ENCODE measurements at regions not wholly inside any gene's neighbourhood (a gene's known extent, or its start where the extent isn't known, plus 50 kb on each side); places are given as distances from the start of the nearest gene placed in this dataset.

DNA sequence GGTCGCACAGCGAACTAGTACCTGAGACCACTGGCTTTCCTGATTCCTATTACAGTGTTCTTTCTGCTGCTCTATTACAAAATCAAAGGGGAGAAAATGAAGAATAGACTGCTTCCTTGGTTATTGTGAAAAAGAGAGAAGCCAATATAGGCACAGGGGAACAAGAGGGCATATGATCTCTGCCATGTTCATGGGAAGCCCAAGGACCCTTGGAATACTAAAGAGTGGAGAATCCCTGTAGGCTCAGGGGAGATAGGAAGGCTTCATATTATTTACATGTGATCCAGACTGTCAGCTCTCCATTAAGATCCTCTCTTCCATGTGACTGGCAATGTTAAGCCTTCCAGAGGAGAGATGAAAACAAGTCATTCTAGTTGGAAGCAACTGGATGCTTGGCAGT lies 135.7 kb upstream of the MYCN start:
- intact Hi-C loops (cut with micrococcal nuclease; ENCODE audit: unreplicated experiment) = no loop called here
- Histone ChIP-seq H3K4me3 (ENCODE audit: low read depth, low read length) (no peak overlapping the region), H3K4me1 (peaks cover 30% of the 10 kb centered on the region), H3K36me3 (ENCODE audit: control insufficient read depth, insufficient read depth, low read length) (no peaks in the 10 kb centered on the region), H3K9me3 (no peaks in the 10 kb centered on the region), H3K27me3 (replicated peaks; ENCODE audit: control insufficient read depth, insufficient read depth, low read length) (no peaks in the 10 kb centered on the region)
- Mint-ChIP-seq H3K9me3 (ENCODE audit: unreplicated experiment) (peaks cover 10% of the 10 kb centered on the region), H3K36me3 (ENCODE audit: insufficient read depth, unreplicated experiment) (no peaks in the 10 kb centered on the region), H3K4me1 (ENCODE audit: low read depth, unreplicated experiment) (peaks cover 17% of the 10 kb centered on the region), H3K27me3 (ENCODE audit: insufficient read depth, unreplicated experiment) (no peaks in the 10 kb centered on the region), H3K4me3 (ENCODE audit: unreplicated experiment) (no peak overlapping the region), H3K27ac (ENCODE audit: unreplicated experiment) (no peak overlapping the region)
- TF ChIP-seq, protein P1, sequence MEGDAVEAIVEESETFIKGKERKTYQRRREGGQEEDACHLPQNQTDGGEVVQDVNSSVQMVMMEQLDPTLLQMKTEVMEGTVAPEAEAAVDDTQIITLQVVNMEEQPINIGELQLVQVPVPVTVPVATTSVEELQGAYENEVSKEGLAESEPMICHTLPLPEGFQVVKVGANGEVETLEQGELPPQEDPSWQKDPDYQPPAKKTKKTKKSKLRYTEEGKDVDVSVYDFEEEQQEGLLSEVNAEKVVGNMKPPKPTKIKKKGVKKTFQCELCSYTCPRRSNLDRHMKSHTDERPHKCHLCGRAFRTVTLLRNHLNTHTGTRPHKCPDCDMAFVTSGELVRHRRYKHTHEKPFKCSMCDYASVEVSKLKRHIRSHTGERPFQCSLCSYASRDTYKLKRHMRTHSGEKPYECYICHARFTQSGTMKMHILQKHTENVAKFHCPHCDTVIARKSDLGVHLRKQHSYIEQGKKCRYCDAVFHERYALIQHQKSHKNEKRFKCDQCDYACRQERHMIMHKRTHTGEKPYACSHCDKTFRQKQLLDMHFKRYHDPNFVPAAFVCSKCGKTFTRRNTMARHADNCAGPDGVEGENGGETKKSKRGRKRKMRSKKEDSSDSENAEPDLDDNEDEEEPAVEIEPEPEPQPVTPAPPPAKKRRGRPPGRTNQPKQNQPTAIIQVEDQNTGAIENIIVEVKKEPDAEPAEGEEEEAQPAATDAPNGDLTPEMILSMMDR (IDR thresholded peaks at IDR 0.05; ENCODE audit: insufficient read depth in 1 of 2, low read depth in 1 of 2, low read length in 1 of 2, severe bottlenecking in 1 of 2, unreplicated experiment in 1 of 2) = no peak
- no peak for DNase-seq
- ChIA-PET CTCF (no interaction called here), POLR2A (no interaction called here)
- BruUV-seq (replicated peaks) = no TSS peak

DNA sequence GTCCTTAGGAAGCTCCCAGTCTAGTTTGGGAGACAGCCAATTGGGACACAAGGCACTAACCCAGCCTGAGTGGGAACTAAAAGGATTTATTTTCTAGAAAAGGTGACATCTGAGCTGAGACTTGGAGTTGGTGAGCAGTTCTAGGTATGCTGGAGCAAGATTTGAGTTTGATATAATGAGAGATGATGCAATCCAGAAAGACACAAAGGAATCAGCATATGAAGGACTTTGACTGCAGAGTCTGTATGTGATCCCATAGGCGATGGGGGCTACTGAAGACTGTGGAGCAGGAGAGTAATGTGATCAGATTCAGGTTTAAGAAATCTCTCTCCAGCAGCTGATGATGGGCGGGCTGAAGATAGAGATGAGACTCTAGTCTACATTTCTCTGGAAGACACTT lies 135.1 kb upstream of the MYCN start:
- Histone ChIP-seq H3K4me3 (ENCODE audit: low read depth, low read length) (no peak overlapping the region), H3K27me3 (replicated peaks; ENCODE audit: control insufficient read depth, insufficient read depth, low read length) (no peaks in the 10 kb centered on the region)
- H3K27ac Mint-ChIP-seq (ENCODE audit: unreplicated experiment) = no peak overlapping the region

DNA sequence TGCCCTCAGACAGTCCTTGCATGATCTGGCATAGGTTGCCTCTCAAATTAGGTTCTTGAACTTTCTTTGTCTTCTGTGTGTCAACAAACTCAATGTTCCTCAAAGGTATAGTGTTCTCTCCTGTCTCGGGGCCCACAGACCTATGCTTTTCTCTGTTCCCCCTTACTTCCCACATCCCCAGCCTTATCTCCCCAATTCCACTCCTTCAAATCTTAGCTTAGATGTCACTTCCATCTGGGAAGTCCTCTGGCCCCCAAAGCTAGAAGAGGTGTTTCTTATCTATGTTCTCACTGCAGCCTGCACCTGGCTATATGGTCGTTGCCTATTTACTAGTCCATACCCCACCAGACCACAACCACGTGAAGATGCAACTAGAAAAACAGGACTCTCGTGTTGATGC lies 134.6 kb upstream of the MYCN start:
- TF ChIP-seq, protein P1 (IDR thresholded peaks at IDR 0.05; ENCODE audit: insufficient read depth in 1 of 2, low read depth in 1 of 2, low read length in 1 of 2, severe bottlenecking in 1 of 2, unreplicated experiment in 1 of 2) = no peak
- no TSS peak for BruUV-seq (replicated peaks)
- H3K27me3 Mint-ChIP-seq (ENCODE audit: insufficient read depth, unreplicated experiment) = no peaks in the 10 kb centered on the region
- intact Hi-C loops (cut with micrococcal nuclease; ENCODE audit: unreplicated experiment) = no loop called here
- H3K36me3 Mint-ChIP-seq (ENCODE audit: insufficient read depth, unreplicated experiment) = no peaks in the 10 kb centered on the region
- no peaks in the 10 kb centered on the region for H3K36me3 ChIP-seq (ENCODE audit: control insufficient read depth, insufficient read depth, low read length)
- H3K4me1 Mint-ChIP-seq (ENCODE audit: low read depth, unreplicated experiment) = peaks cover 15% of the 10 kb centered on the region
- H3K4me1 ChIP-seq = peaks cover 22% of the 10 kb centered on the region
- no peak overlapping the region for H3K4me3 ChIP-seq (ENCODE audit: low read depth, low read length)
- ChIA-PET POLR2A (no interaction called here), CTCF (no interaction called here)
- H3K27me3 ChIP-seq (replicated peaks; ENCODE audit: control insufficient read depth, insufficient read depth, low read length) = no peaks in the 10 kb centered on the region
- H3K4me3 Mint-ChIP-seq (ENCODE audit: unreplicated experiment) = no peak overlapping the region
- no peak overlapping the region for H3K27ac Mint-ChIP-seq (ENCODE audit: unreplicated experiment)
- peaks cover 10% of the 10 kb centered on the region for H3K9me3 Mint-ChIP-seq (ENCODE audit: unreplicated experiment)
- DNase-seq = no peak
- H3K9me3 ChIP-seq = no peaks in the 10 kb centered on the region

More for the DNA sequence above, 135.1 kb upstream of the MYCN start:
- ChIA-PET CTCF (no interaction called here), POLR2A (no interaction called here)
- no peaks in the 10 kb centered on the region for H3K36me3 Mint-ChIP-seq (ENCODE audit: insufficient read depth, unreplicated experiment)
- no TSS peak for BruUV-seq (replicated peaks)
- peaks cover 10% of the 10 kb centered on the region for H3K9me3 Mint-ChIP-seq (ENCODE audit: unreplicated experiment)
- TF ChIP-seq, protein P1 (IDR thresholded peaks at IDR 0.05; ENCODE audit: insufficient read depth in 1 of 2, low read depth in 1 of 2, low read length in 1 of 2, severe bottlenecking in 1 of 2, unreplicated experiment in 1 of 2) = no peak
- H3K4me3 Mint-ChIP-seq (ENCODE audit: unreplicated experiment) = no peak overlapping the region
- H3K36me3 ChIP-seq (ENCODE audit: control insufficient read depth, insufficient read depth, low read length) = no peaks in the 10 kb centered on the region
- DNase-seq = no peak
- no peaks in the 10 kb centered on the region for H3K27me3 Mint-ChIP-seq (ENCODE audit: insufficient read depth, unreplicated experiment)
- H3K4me1 Mint-ChIP-seq (ENCODE audit: low read depth, unreplicated experiment) = peaks cover 15% of the 10 kb centered on the region
- peaks cover 25% of the 10 kb centered on the region for H3K4me1 ChIP-seq
- no peaks in the 10 kb centered on the region for H3K9me3 ChIP-seq
- intact Hi-C loops (cut with micrococcal nuclease; ENCODE audit: unreplicated experiment) = no loop called here
